Endodermal cell (in vitro differentiated cells): ENCODE measurements at regions not wholly inside any gene's neighbourhood (a gene's known extent, or its start where the extent isn't known, plus 50 kb on each side); places are given as distances from the start of the nearest gene placed in this dataset.

ENCODE experiments used
- DNase-seq: peaks from one replicate; pipeline ENCODE4 v3.0.0-alpha.2; 2017
- H3K27ac ChIP-seq: 2 replicates; pipeline ENCODE4 v1.5.1; 2013; ENCODE audit warnings: mild to moderate bottlenecking, low read depth, low read length, moderate library complexity
- H3K27me3 ChIP-seq: 2 replicates; pipeline ENCODE4 v1.6.1; 2013; ENCODE audit warnings: mild to moderate bottlenecking, low read length, moderate library complexity; ENCODE audit not compliant: insufficient read depth, control insufficient read depth, poor library complexity, severe bottlenecking
- H3K36me3 ChIP-seq: 2 replicates; pipeline ENCODE4 v1.7.0; 2013; ENCODE audit warnings: mild to moderate bottlenecking, low read length, moderate library complexity; ENCODE audit not compliant: control insufficient read depth, insufficient read depth
- H3K4me1 ChIP-seq: one replicate; pipeline ENCODE4 v1.7.0; 2013; ENCODE audit warnings: low read length; ENCODE audit not compliant: control insufficient read depth, insufficient read depth
- H3K4me3 ChIP-seq: 2 replicates; pipeline ENCODE4 v1.5.1; 2013; ENCODE audit warnings: mild to moderate bottlenecking, low read length, moderate library complexity
- H3K9ac ChIP-seq: 2 replicates; pipeline ENCODE4 v1.6.1; 2013; ENCODE audit warnings: mild to moderate bottlenecking, low read length, moderate library complexity; ENCODE audit not compliant: poor library complexity, severe bottlenecking; ENCODE audit errors: extremely low read depth
- H3K9me3 ChIP-seq: 2 replicates; pipeline ENCODE4 v1.6.1; 2013; ENCODE audit warnings: mild to moderate bottlenecking, low read length, moderate library complexity; ENCODE audit not compliant: control insufficient read depth
- H3K27ac Mint-ChIP-seq: 2 replicates; pipeline ENCODE4 v1.8.0; 2020; ENCODE audit warnings: mixed read lengths
- H3K27me3 Mint-ChIP-seq: 2 replicates; pipeline ENCODE4 v1.8.0; 2021; ENCODE audit warnings: mild to moderate bottlenecking, mixed read lengths; ENCODE audit not compliant: insufficient read depth
- H3K36me3 Mint-ChIP-seq: 2 replicates; pipeline ENCODE4 v1.8.0; 2020; ENCODE audit warnings: low read depth, mixed read lengths
- H3K4me1 Mint-ChIP-seq: 2 replicates; pipeline ENCODE4 v1.8.0; 2020; ENCODE audit warnings: mixed read lengths
- H3K4me3 Mint-ChIP-seq: 2 replicates; pipeline ENCODE4 v1.8.0; 2020; ENCODE audit warnings: mild to moderate bottlenecking, moderate library complexity, mixed read lengths
- H3K9me3 Mint-ChIP-seq: 2 replicates; pipeline ENCODE4 v1.8.0; 2020; ENCODE audit warnings: mild to moderate bottlenecking, mixed read lengths
- CTCF ChIP-seq: fragments of 200-600 bp; sonication (generic); conservative IDR thresholded peaks from 2 replicates; pipeline ENCODE4 v1.5.0; 2021; ENCODE audit warnings: antibody characterized with exemption, mild to moderate bottlenecking
- WGBS, 2 experiments: methylation state at CpG; one replicate each; pipeline versions ENCODE4 v1.1.5 to v1.1.7; 2013; ENCODE audit warnings: missing lambda C conversion rate in 2 of 2, mixed read lengths in 1 of 2; ENCODE audit not compliant: insufficient coverage in 1 of 2, insufficient read length in 1 of 2; 5-methylcytosine and 5-hydroxymethylcytosine counted together

GRCh38 chr5:88544136-88544645, 275.5 kb upstream of the TMEM161B start:
- WGBS, 2 experiments = 86 to 92% methylated on average over 4 to 6 of the region's 6 CpGs
- no peaks in the 10 kb centered on the region for H3K36me3 ChIP-seq
- Mint-ChIP-seq H3K4me3 (no peak overlapping the region), H3K36me3 (no peaks in the 10 kb centered on the region), H3K9me3 (no peaks in the 10 kb centered on the region), H3K27me3 (peaks cover 8% of the 10 kb centered on the region), H3K4me1 (peaks cover 8% of the 10 kb centered on the region), H3K27ac (no peak overlapping the region)
- H3K9me3 ChIP-seq = no peaks in the 10 kb centered on the region
- no peak overlapping the region for H3K9ac ChIP-seq
- no peak for TF ChIP-seq CTCF
- peak overlapping the region; percentile 80 for H3K27ac ChIP-seq
- DNase-seq = no peak
- no peaks in the 10 kb centered on the region for H3K4me1 ChIP-seq
- no peak overlapping the region for H3K4me3 ChIP-seq
- no peaks in the 10 kb centered on the region for H3K27me3 ChIP-seq

GRCh38 chr5:88542786-88543185, 274.1 kb upstream of the TMEM161B start:
- H3K9ac ChIP-seq = no peak overlapping the region
- no peaks in the 10 kb centered on the region for H3K4me1 ChIP-seq
- Mint-ChIP-seq H3K27ac (no peak overlapping the region), H3K36me3 (no peaks in the 10 kb centered on the region), H3K9me3 (no peaks in the 10 kb centered on the region), H3K4me1 (peaks cover 10% of the 10 kb centered on the region), H3K4me3 (no peak overlapping the region), H3K27me3 (peaks cover 10% of the 10 kb centered on the region)
- no peaks in the 10 kb centered on the region for H3K9me3 ChIP-seq
- no peak for DNase-seq
- H3K4me3 ChIP-seq = no peak overlapping the region
- TF ChIP-seq CTCF = no peak
- H3K27me3 ChIP-seq = no peaks in the 10 kb centered on the region
- H3K36me3 ChIP-seq = no peaks in the 10 kb centered on the region
- H3K27ac ChIP-seq = no peak overlapping the region

DNA sequence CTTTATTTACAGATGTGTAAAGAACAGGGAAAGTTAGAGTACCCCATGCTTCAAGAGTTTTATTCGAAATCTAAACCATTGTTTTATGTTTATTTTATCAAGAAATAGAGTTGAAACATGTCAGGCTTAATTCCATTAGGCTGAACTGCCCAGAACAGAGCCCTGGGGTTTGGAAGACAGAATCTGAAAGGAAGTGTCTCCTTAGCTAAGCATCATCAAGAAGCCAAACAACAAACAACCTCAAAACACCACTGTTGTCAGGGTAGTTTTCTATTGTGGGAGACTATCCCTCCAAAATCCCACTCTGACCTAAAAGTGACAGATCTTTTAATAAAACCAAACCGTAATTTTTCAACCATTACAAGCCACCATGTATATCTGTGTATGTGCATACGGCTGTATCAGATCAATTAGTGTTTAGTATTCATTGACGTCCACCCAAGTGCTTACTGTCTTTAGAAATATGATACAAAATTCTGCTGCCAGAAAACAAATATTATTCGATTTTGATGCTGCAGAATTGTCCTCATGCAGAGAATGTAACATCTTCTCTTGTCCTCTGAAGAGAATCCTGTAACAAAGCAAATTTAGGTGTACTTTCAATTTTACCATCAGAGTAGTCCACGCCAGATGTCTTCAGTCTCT, 271.9 kb upstream of the TMEM161B start:
- Histone ChIP-seq H3K27me3 (no peaks in the 10 kb centered on the region), H3K4me3 (no peak overlapping the region), H3K9me3 (no peaks in the 10 kb centered on the region), H3K4me1 (no peaks in the 10 kb centered on the region), H3K9ac (no peak overlapping the region), H3K27ac (peak overlapping the region; percentile 98), H3K36me3 (no peaks in the 10 kb centered on the region)
- no peak overlapping the region for H3K27ac Mint-ChIP-seq
- H3K27me3 Mint-ChIP-seq = peaks cover 10% of the 10 kb centered on the region
- no peak overlapping the region for H3K4me3 Mint-ChIP-seq
- no peak for TF ChIP-seq CTCF
- no peaks in the 10 kb centered on the region for H3K36me3 Mint-ChIP-seq
- WGBS, 2 experiments = 90 to 93% methylated on average over 4 to 6 of the region's 6 CpGs
- no peaks in the 10 kb centered on the region for H3K9me3 Mint-ChIP-seq
- H3K4me1 Mint-ChIP-seq = peaks cover 10% of the 10 kb centered on the region
- DNase-seq = no peak
